Mesendoderm (in vitro differentiated cells): ENCODE measurements at regions not wholly inside any gene's neighbourhood (a gene's known extent, or its start where the extent isn't known, plus 50 kb on each side); places are given as distances from the start of the nearest gene placed in this dataset.

Source experiments
- DNase-seq: peaks from one replicate; pipeline ENCODE4 v3.0.0; 2013
- H2AK5ac ChIP-seq: 2 replicates; pipeline ENCODE4 v1.6.1; 2013; ENCODE audit warnings: low read length, inconsistent platforms
- H2BK120ac ChIP-seq: 2 replicates; pipeline ENCODE4 v1.6.1; 2013; ENCODE audit warnings: low read depth, mild to moderate bottlenecking, low read length, moderate library complexity, mixed read lengths
- H2BK15ac ChIP-seq: replicated peaks from 2 replicates; pipeline ENCODE4 v1.6.1; 2013; ENCODE audit warnings: low read depth, mild to moderate bottlenecking, moderate library complexity
- H2BK5ac ChIP-seq: 2 replicates; pipeline ENCODE4 v1.6.1; 2013; ENCODE audit warnings: low read length, inconsistent platforms
- H3K18ac ChIP-seq: 2 replicates; pipeline ENCODE4 v1.6.1; 2013; ENCODE audit warnings: mild to moderate bottlenecking, low read length, mixed read lengths
- H3K23ac ChIP-seq: one replicate; pipeline ENCODE4 v1.6.1; 2013; ENCODE audit warnings: low read length
- H3K27ac ChIP-seq: 2 replicates; pipeline ENCODE4 v1.5.1; 2013; ENCODE audit warnings: low read depth, mild to moderate bottlenecking, inconsistent platforms, low read length, moderate library complexity
- H3K27me3 ChIP-seq: 2 replicates; pipeline ENCODE4 v1.6.1; 2013; ENCODE audit warnings: low read length, control low read depth, mild to moderate bottlenecking, inconsistent platforms; ENCODE audit not compliant: insufficient read depth, poor library complexity
- H3K36me3 ChIP-seq: 2 replicates; pipeline ENCODE4 v1.6.1; 2013; ENCODE audit warnings: low read length, inconsistent platforms; ENCODE audit not compliant: control insufficient read depth, insufficient read depth
- H3K4ac ChIP-seq: one replicate; pipeline ENCODE4 v1.6.1; 2013; ENCODE audit warnings: low read depth, mild to moderate bottlenecking, low read length, moderate library complexity
- H3K4me1 ChIP-seq: 2 replicates; pipeline ENCODE4 v1.6.1; 2013; ENCODE audit warnings: low read depth, low read length, inconsistent platforms; ENCODE audit not compliant: control insufficient read depth
- H3K4me2 ChIP-seq: 2 replicates; pipeline ENCODE4 v1.6.1; 2013; ENCODE audit warnings: low read length
- H3K4me3 ChIP-seq: 2 replicates; pipeline ENCODE4 v1.5.1; 2013; ENCODE audit warnings: mild to moderate bottlenecking, low read length
- H3K56ac ChIP-seq: one replicate; pipeline ENCODE4 v1.6.1; 2013; ENCODE audit warnings: low read length
- H3K79me1 ChIP-seq: 2 replicates; pipeline ENCODE4 v1.6.1; 2013; ENCODE audit warnings: low read length, inconsistent platforms
- H3K79me2 ChIP-seq: 2 replicates; pipeline ENCODE4 v1.6.1; 2013; ENCODE audit warnings: mild to moderate bottlenecking, low read length; ENCODE audit not compliant: control insufficient read depth, insufficient read depth
- H3K9ac ChIP-seq: 2 replicates; pipeline ENCODE4 v1.6.1; 2013; ENCODE audit warnings: low read length, inconsistent platforms
- H4K5ac ChIP-seq: one replicate; pipeline ENCODE4 v1.6.1; 2013; ENCODE audit warnings: low read length
- H4K8ac ChIP-seq: one replicate; pipeline ENCODE4 v1.6.1; 2013; ENCODE audit warnings: low read depth, mild to moderate bottlenecking, control low read depth, low read length, moderate library complexity
- WGBS: extraction: QIAGEN DNeasy Blood & Tissue Kit; methylation state at CpG from one replicate; pipeline ENCODE4 v1.1.7; 2013; ENCODE audit warnings: low lambda C conversion rate, missing lambda C conversion rate; ENCODE audit not compliant: insufficient coverage; ENCODE audit errors: extremely low coverage; 5-methylcytosine and 5-hydroxymethylcytosine counted together

DNA sequence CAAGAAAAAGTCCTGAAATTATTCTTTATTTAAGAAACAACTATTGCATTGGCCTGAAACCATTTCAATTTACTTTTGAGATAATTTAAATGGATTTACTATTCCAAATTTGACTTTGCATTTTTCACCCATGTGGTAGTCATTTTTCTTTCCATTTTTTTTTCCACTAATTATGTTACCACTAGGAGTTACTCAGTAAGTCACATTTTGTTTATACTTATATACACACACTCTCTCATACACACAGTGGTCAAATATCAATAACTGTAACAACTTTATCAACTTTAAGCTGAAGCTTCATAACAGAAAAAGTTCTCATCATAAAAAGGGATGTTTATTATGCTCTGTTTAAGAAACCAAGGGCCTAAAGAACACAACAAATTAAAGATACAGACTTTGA lies 222.8 kb downstream of the SIPA1L2 start:
- H3K4me1 ChIP-seq = no peaks in the 10 kb centered on the region
- no peak overlapping the region for H4K5ac ChIP-seq
- H3K4ac ChIP-seq = no peak overlapping the region
- no peak for DNase-seq
- H3K79me1 ChIP-seq = no peaks in the 10 kb centered on the region
- no peak overlapping the region for H2BK5ac ChIP-seq
- H3K56ac ChIP-seq = no peak overlapping the region
- peaks cover 5% of the 10 kb centered on the region for H3K36me3 ChIP-seq
- no peak overlapping the region for H2BK15ac ChIP-seq
- H3K27me3 ChIP-seq = no peaks in the 10 kb centered on the region
- H4K8ac ChIP-seq = no peak overlapping the region
- no peak overlapping the region for H2AK5ac ChIP-seq
- no peak overlapping the region for H3K4me2 ChIP-seq
- H3K23ac ChIP-seq = no peak overlapping the region
- no peak overlapping the region for H3K27ac ChIP-seq
- no peak overlapping the region for H3K9ac ChIP-seq
- no peak overlapping the region for H3K18ac ChIP-seq
- H3K4me3 ChIP-seq = no peak overlapping the region
- H3K79me2 ChIP-seq = no peaks in the 10 kb centered on the region
- H2BK120ac ChIP-seq = no peak overlapping the region

DNA sequence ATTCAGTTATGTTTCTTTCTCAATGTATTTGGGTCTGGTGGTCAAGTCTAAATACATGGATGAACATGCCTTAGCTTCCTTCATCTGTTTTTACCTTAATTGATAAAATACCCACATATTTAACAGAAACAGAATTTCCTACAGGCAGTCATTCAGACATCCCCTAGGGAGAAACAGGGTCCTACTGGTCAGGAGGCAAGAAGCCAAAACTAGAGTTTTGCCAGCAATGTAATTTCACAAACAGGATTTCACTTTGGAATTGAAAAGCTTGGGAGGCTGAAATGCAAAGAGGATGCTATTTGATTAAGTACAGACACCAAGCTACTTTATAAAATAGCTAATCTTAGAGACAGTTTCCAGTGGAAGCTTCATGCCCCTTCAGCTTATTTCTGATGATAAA lies 224.2 kb downstream of the SIPA1L2 start:
- no peak overlapping the region for H3K27ac ChIP-seq
- H3K79me2 ChIP-seq = no peaks in the 10 kb centered on the region
- H3K18ac ChIP-seq = no peak overlapping the region
- H3K4me1 ChIP-seq = no peaks in the 10 kb centered on the region
- H4K8ac ChIP-seq = no peak overlapping the region
- H2BK5ac ChIP-seq = no peak overlapping the region
- no peak overlapping the region for H3K4ac ChIP-seq
- H4K5ac ChIP-seq = no peak overlapping the region
- no peak overlapping the region for H3K4me3 ChIP-seq
- H2AK5ac ChIP-seq = no peak overlapping the region
- H3K23ac ChIP-seq = no peak overlapping the region
- no peak for DNase-seq
- H3K79me1 ChIP-seq = no peaks in the 10 kb centered on the region
- no peak overlapping the region for H2BK15ac ChIP-seq
- no peak overlapping the region for H3K9ac ChIP-seq
- H2BK120ac ChIP-seq = no peak overlapping the region
- no peak overlapping the region for H3K56ac ChIP-seq
- H3K36me3 ChIP-seq = peaks cover 7% of the 10 kb centered on the region
- H3K27me3 ChIP-seq = no peaks in the 10 kb centered on the region
- no peak overlapping the region for H3K4me2 ChIP-seq

DNA sequence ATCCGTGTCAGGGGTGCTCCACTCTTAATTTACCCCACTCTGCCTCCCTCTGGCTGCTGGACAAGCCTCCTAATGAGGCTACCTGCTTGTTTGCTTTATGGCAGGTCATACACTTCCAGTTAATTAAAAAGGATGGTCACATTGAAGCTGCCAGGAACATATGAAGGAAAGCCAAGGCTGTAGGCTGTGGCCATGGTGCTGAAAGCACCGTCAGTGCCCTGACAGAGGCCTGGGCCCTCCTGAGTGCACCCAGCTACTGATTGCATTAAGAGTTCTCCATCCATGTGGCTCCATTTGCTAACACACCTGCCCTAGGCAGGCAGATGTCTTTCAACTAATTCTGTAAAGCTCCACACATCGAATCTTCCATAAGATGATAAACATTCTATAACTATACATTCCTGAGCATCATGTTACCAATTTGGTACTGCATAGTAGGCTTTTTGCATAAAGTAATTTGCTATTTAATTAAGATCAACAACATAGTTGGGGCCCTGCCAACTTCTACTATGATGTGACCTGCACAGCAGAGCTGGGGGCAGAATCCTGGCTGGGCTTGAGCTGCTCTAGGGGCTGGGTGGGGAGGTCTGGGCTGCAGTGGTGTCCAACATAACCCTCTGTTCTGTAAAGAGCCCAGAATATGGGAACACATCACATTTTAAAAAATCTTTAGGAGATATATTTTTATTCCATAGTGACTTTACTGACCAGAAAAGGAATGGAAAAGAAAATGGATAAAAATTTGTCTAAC lies 224.8 kb downstream of the SIPA1L2 start:
- Histone ChIP-seq H2BK120ac (no peak overlapping the region), H2AK5ac (no peak overlapping the region), H2BK5ac (no peak overlapping the region), H3K4ac (no peak overlapping the region), H3K79me1 (no peaks in the 10 kb centered on the region), H3K27me3 (no peaks in the 10 kb centered on the region), H3K56ac (no peak overlapping the region), H3K4me3 (no peak overlapping the region), H3K36me3 (peaks cover 7% of the 10 kb centered on the region), H3K27ac (no peak overlapping the region), H3K23ac (no peak overlapping the region), H4K5ac (no peak overlapping the region), H3K4me1 (no peaks in the 10 kb centered on the region), H3K79me2 (no peaks in the 10 kb centered on the region), H3K18ac (no peak overlapping the region), H4K8ac (no peak overlapping the region), H2BK15ac (no peak overlapping the region), H3K4me2 (no peak overlapping the region), H3K9ac (no peak overlapping the region)
- no CpG with 5 or more reads among the region's 3 CpGs for WGBS
- DNase-seq = no peak

DNA sequence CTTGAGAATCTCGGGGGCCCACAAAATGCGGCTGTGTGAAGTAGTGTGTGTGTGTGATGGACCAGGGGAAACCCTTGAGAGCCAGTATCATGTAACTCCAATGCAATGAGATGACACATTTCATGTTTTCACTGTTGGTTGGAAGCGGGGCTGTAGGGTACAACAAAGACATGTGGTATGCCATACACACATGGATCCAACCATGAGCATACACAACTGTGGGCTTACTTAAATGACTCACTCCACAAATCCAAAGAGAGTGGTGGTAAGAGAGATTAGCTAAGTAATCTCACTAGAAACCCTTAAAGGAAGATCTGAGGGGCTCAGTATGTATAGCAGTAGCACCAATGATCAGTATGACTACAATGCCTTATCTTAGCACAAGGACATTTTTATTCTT lies 225.7 kb downstream of the SIPA1L2 start:
- DNase-seq = no peak
- Histone ChIP-seq H3K79me2 (no peaks in the 10 kb centered on the region), H3K4me2 (no peak overlapping the region), H3K79me1 (no peaks in the 10 kb centered on the region), H3K9ac (no peak overlapping the region), H2BK5ac (no peak overlapping the region), H3K4me1 (no peaks in the 10 kb centered on the region), H2AK5ac (no peak overlapping the region), H3K4ac (no peak overlapping the region), H4K8ac (no peak overlapping the region), H2BK120ac (no peak overlapping the region), H4K5ac (no peak overlapping the region), H3K23ac (no peak overlapping the region), H3K4me3 (no peak overlapping the region), H3K56ac (no peak overlapping the region), H3K27me3 (no peaks in the 10 kb centered on the region), H3K18ac (no peak overlapping the region), H3K36me3 (peaks cover 7% of the 10 kb centered on the region), H2BK15ac (no peak overlapping the region), H3K27ac (no peak overlapping the region)
- no CpG with 5 or more reads among the region's 3 CpGs for WGBS

DNA sequence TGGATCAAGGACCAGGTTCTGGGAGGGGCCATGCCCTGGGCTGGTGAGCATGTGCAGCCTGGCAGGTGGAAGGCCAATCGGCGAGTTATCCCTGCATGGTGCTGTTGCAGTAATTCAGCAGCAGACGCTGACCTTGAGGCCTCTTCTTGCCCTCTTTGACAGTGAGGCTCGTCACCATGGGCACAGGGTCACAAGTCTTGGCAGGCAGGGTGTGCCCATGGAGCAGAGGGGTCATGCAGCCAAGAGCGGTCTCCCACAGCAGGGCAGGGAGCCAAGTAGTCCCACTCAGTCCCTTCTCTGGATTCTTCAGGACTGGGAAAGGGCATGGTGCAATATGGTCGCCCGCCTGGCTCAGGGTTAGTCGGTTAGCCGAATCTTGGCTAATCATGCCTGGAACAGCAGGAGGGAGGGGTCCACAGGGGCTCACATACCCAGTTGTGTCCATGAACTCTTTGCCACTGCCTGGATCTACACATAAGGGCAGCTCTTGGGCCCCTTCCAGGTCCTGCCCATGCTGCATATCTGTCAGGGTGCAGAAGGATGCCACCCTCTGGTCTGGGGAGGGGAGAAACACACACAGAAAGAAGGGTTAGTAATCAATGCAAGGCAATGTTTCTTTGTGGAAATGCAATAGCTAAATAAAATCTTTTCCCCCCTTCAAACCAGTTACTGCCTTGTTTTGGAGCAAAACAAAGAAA lies 226.8 kb downstream of the SIPA1L2 start:
- Histone ChIP-seq H3K27ac (no peak overlapping the region), H3K27me3 (no peaks in the 10 kb centered on the region), H3K56ac (no peak overlapping the region), H3K79me2 (no peaks in the 10 kb centered on the region), H2BK120ac (no peak overlapping the region), H3K18ac (no peak overlapping the region), H3K4me2 (no peak overlapping the region), H3K9ac (no peak overlapping the region), H2BK15ac (no peak overlapping the region), H2AK5ac (no peak overlapping the region), H3K79me1 (no peaks in the 10 kb centered on the region), H3K23ac (no peak overlapping the region), H4K8ac (no peak overlapping the region), H3K36me3 (peaks cover 11% of the 10 kb centered on the region), H3K4me1 (no peaks in the 10 kb centered on the region), H2BK5ac (no peak overlapping the region), H3K4ac (no peak overlapping the region), H3K4me3 (no peak overlapping the region), H4K5ac (no peak overlapping the region)
- WGBS = no CpG with 5 or more reads among the region's 9 CpGs
- no peak for DNase-seq

DNA sequence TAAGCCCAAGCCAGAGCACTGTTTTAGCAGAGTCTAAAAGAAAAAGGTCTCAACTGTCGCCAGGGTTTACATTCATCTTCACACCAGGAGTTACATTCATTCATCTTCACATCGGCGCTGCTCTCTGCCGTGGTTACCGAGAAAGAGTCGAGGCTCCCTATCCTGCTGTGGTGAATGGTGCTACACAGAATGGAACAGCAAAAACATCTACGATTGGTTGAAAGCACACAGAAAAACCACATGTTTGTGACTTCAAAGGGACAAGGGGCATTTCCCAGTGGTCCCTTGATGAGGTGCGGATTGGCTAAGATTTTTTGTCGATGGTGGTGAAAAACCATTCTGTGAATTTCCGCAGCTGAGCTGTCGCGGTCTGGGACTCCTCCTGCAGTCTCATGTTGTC lies 231.1 kb downstream of the SIPA1L2 start:
- no peak overlapping the region for H3K56ac ChIP-seq

More for the DNA sequence above, 231.1 kb downstream of the SIPA1L2 start:
- Histone ChIP-seq H4K8ac (no peak overlapping the region), H3K79me1 (no peaks in the 10 kb centered on the region), H3K27ac (no peak overlapping the region), H3K18ac (no peak overlapping the region), H3K4me3 (no peak overlapping the region), H4K5ac (no peak overlapping the region), H3K36me3 (peaks cover 12% of the 10 kb centered on the region), H3K23ac (no peak overlapping the region), H2BK120ac (no peak overlapping the region), H3K27me3 (no peaks in the 10 kb centered on the region), H2BK5ac (no peak overlapping the region), H2AK5ac (no peak overlapping the region), H3K4me2 (no peak overlapping the region), H3K4me1 (no peaks in the 10 kb centered on the region), H3K9ac (no peak overlapping the region), H2BK15ac (no peak overlapping the region), H3K79me2 (no peaks in the 10 kb centered on the region), H3K4ac (no peak overlapping the region)
- no peak for DNase-seq
- no CpG with 5 or more reads among the region's 12 CpGs for WGBS
